ENCODE measurements at regions not wholly inside any gene's neighbourhood (a gene's known extent, or its start where the extent isn't known, plus 50 kb on each side); places are given as distances from the start of the nearest gene placed in this dataset.

GRCh38 chr4:27620886-27621285 lies 760.2 kb downstream of the STIM2 start:
- no peak for TF ChIP-seq POLR2A (IDR thresholded peaks at IDR 0.05; ENCODE audit: low read length)
- no peak for TF ChIP-seq GATA1 (IDR thresholded peaks at IDR 0.05; ENCODE audit: low read depth, low read length)
